Keratinocyte (primary cell): ENCODE measurements at regions not wholly inside any gene's neighbourhood (a gene's known extent, or its start where the extent isn't known, plus 50 kb on each side); places are given as distances from the start of the nearest gene placed in this dataset.

Experiments used
- DNase-seq: peaks from one replicate; pipeline ENCODE4 v3.0.0-alpha.2; 2011; ENCODE audit warnings: low read depth, missing footprints, low spot score
- FAIRE-seq: peaks from 2 replicates; lab custom pipeline; 2011; peaks lifted over from hg19 to GRCh38; lab: Jason Lieb, UNC
- H2AFZ ChIP-seq: 2 replicates; pipeline ENCODE4 v1.6.0; 2012; ENCODE audit warnings: low read length, control low read depth, inconsistent platforms; ENCODE audit not compliant: control insufficient read depth
- H3K27ac ChIP-seq: 2 replicates; pipeline ENCODE4 v1.5.1; 2011; ENCODE audit warnings: low read length; ENCODE audit not compliant: control insufficient read depth, insufficient read depth
- H3K27me3 ChIP-seq: 3 replicates; pipeline ENCODE4 v1.6.0; 2011; ENCODE audit warnings: low read length; ENCODE audit not compliant: control insufficient read depth, insufficient read depth; ENCODE audit errors: extremely low read depth
- H3K36me3 ChIP-seq, 2 experiments: 2 replicates in 1 of 2; 3 replicates in 1 of 2; pipeline ENCODE4 v1.5.1; 2011; ENCODE audit warnings: low read length in 2 of 2, mild to moderate bottlenecking in 1 of 2; ENCODE audit not compliant: control insufficient read depth in 2 of 2, insufficient read depth in 2 of 2; ENCODE audit errors: extremely low read depth in 1 of 2
- H3K4me1 ChIP-seq: 3 replicates; pipeline ENCODE4 v1.5.1; 2011; ENCODE audit warnings: low read length; ENCODE audit not compliant: control insufficient read depth, insufficient read depth; ENCODE audit errors: extremely low read depth
- H3K4me2 ChIP-seq: 3 replicates; pipeline ENCODE4 v1.6.0; 2011; ENCODE audit warnings: low read depth, low read length; ENCODE audit not compliant: control insufficient read depth, insufficient read depth; ENCODE audit errors: extremely low read depth
- H3K4me3 ChIP-seq, 3 experiments: fragments of 200-600 bp in 1 of 3; sonication (generic) in 1 of 3; 2 replicates in 2 of 3; 3 replicates in 1 of 3; pipeline ENCODE4 v1.5.1; 2011 to 2016; ENCODE audit warnings: low read length in 3 of 3, mild to moderate bottlenecking in 3 of 3, control low read depth in 2 of 3, inconsistent platforms in 1 of 3, low read depth in 1 of 3, mixed read lengths in 1 of 3, mixed run types in 1 of 3, moderate library complexity in 1 of 3; ENCODE audit not compliant: control insufficient read depth in 2 of 3, insufficient read depth in 2 of 3; ENCODE audit errors: extremely low read depth in 1 of 3
- H3K79me2 ChIP-seq: 2 replicates; pipeline ENCODE4 v1.6.0; 2012; ENCODE audit warnings: low read length; ENCODE audit not compliant: control insufficient read depth, insufficient read depth
- H3K9ac ChIP-seq: 3 replicates; pipeline ENCODE4 v1.6.0; 2011; ENCODE audit warnings: low read length; ENCODE audit not compliant: control insufficient read depth, insufficient read depth; ENCODE audit errors: extremely low read depth
- H3K9me1 ChIP-seq: 3 replicates; pipeline ENCODE4 v1.6.0; 2011; ENCODE audit warnings: low read length; ENCODE audit not compliant: control insufficient read depth, insufficient read depth; ENCODE audit errors: extremely low read depth
- H3K9me3 ChIP-seq: 2 replicates; pipeline ENCODE4 v1.5.1; 2012; ENCODE audit warnings: low read depth, low read length; ENCODE audit not compliant: control insufficient read depth
- H4K20me1 ChIP-seq: 3 replicates; pipeline ENCODE4 v1.6.0; 2011; ENCODE audit warnings: low read length; ENCODE audit not compliant: control insufficient read depth, insufficient read depth; ENCODE audit errors: extremely low read depth
- EZH2 ChIP-seq: IDR thresholded peaks from one replicate; pipeline ENCODE4 v1.6.1; 2012; ENCODE audit warnings: inconsistent platforms, mild to moderate bottlenecking, low read length, moderate library complexity
- dilution Hi-C: fragments of 300-500 bp; cut with MboI; formaldehyde crosslinking; loops from one replicate; pipeline ENCODE4 v1.7.0; 2020; ENCODE audit warnings: low sequenced_read_pairs; ENCODE audit not compliant: extremely low pct_ligation_motif_present
- TF ChIP-seq, protein P1 (sequence below), 3 experiments: IDR thresholded peaks in 1 of 3; conservative IDR thresholded peaks in 1 of 3; optimal IDR thresholded peaks in 1 of 3; 2 replicates in 2 of 3; 3 replicates in 1 of 3; pipeline versions ENCODE3 to v1.5.1; 2011; ENCODE audit warnings: low read length in 3 of 3, mild to moderate bottlenecking in 3 of 3, moderate library complexity in 2 of 3, control low read depth in 1 of 3, inconsistent platforms in 1 of 3; ENCODE audit not compliant: insufficient read depth in 2 of 3; ENCODE audit errors: extremely low read depth in 1 of 3

GRCh38 chr4:59571805-59572430 is 1628.2 kb upstream of the ADGRL3 start:
- Histone ChIP-seq H3K79me2 (no peaks in the 10 kb centered on the region), H3K27me3 (no peaks in the 10 kb centered on the region), H3K9ac (no peak overlapping the region), H3K4me1 (no peaks in the 10 kb centered on the region), H3K27ac (no peak overlapping the region), H3K9me1 (no peaks in the 10 kb centered on the region), H3K9me3 (no peaks in the 10 kb centered on the region), H3K4me2 (no peak overlapping the region), H4K20me1 (no peaks in the 10 kb centered on the region), H3K4me3 (no peak overlapping the region), H2AFZ (no peak overlapping the region), H3K36me3 (no peaks in the 10 kb centered on the region)
- dilution Hi-C loops = no loop called here
- DNase-seq = no peak
- FAIRE-seq = no peak
- TF ChIP-seq EZH2 = no peak
- TF ChIP-seq, protein P1, sequence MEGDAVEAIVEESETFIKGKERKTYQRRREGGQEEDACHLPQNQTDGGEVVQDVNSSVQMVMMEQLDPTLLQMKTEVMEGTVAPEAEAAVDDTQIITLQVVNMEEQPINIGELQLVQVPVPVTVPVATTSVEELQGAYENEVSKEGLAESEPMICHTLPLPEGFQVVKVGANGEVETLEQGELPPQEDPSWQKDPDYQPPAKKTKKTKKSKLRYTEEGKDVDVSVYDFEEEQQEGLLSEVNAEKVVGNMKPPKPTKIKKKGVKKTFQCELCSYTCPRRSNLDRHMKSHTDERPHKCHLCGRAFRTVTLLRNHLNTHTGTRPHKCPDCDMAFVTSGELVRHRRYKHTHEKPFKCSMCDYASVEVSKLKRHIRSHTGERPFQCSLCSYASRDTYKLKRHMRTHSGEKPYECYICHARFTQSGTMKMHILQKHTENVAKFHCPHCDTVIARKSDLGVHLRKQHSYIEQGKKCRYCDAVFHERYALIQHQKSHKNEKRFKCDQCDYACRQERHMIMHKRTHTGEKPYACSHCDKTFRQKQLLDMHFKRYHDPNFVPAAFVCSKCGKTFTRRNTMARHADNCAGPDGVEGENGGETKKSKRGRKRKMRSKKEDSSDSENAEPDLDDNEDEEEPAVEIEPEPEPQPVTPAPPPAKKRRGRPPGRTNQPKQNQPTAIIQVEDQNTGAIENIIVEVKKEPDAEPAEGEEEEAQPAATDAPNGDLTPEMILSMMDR (optimal IDR thresholded peaks at IDR 0.05 in 1 of 3, IDR thresholded peaks at IDR 0.05 in 1 of 3, conservative IDR thresholded peaks at IDR 0.05 in 1 of 3; ENCODE audit: extremely low read depth in 1 of 3, insufficient read depth in 2 of 3, low read length in 3 of 3) = no peak

DNA sequence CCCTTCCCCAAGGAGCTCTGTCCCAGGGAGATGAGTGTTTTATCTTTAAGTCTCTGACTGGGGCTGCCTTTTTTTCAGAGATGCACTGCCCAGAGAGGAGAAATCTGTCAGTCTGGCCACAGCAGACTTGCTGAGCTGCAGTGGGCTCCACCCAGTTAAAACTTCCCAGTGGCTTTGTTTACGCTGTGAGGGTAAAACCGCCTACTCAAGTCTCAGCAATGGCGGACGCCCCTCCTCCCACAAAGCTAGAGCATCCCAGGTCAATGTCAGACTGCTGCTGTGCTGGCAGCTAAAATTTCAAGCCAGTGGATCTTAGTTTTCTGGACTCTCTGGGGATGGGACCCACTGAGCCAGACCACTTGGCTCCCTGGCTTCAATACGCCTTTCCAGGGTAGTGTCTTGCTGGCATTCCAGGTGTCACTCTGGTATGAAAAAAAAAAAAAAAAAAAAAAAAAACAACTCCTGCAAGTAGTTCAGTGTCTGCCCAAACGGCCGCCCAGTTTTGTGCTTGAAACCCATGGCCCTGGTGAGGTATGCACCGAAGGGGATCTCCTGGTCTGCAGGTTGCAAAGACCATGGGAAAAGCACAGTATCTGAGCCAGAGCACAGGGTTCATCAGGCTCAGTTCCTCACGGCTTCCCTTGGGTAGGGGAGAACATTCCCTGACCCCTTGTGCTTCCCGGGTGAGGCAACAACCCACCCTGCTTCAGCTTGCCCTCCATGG is 1616.1 kb upstream of the ADGRL3 start:
- Histone ChIP-seq H3K4me1 (no peaks in the 10 kb centered on the region), H3K4me2 (no peak overlapping the region), H3K9ac (no peak overlapping the region), H3K9me3 (no peaks in the 10 kb centered on the region), H4K20me1 (no peaks in the 10 kb centered on the region), H3K36me3 (no peaks in the 10 kb centered on the region), H3K27me3 (no peaks in the 10 kb centered on the region), H2AFZ (no peak overlapping the region), H3K27ac (no peak overlapping the region), H3K79me2 (no peaks in the 10 kb centered on the region), H3K4me3 (no peak overlapping the region), H3K9me1 (no peaks in the 10 kb centered on the region)
- FAIRE-seq = no peak
- no peak for DNase-seq
- dilution Hi-C loops = no loop called here
- TF ChIP-seq, protein P1 (optimal IDR thresholded peaks at IDR 0.05 in 1 of 3, IDR thresholded peaks at IDR 0.05 in 1 of 3, conservative IDR thresholded peaks at IDR 0.05 in 1 of 3; ENCODE audit: extremely low read depth in 1 of 3, insufficient read depth in 2 of 3, low read length in 3 of 3) = no peak
- no peak for TF ChIP-seq EZH2
